ENCODE measurements at regions not wholly inside any gene's neighbourhood (a gene's known extent, or its start where the extent isn't known, plus 50 kb on each side); places are given as distances from the start of the nearest gene placed in this dataset.

DNA sequence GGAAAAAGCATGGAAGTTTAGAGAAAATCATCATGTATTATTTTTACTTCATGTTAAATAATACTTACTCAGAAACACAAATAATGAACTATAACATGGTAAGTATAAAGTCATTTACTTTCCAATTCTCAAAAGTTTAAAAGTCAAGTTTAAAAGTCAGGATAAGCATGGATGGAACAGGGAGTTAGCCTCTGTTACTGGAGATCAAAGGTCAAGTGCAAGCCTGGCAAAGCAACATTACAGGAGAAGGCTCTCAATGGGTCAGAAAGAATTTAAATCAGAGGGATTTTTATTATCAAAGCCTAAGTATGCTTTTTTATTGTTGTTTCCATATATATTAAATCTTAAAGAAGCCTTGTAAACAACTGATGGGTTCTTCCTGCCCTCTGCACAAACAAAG lies 505.4 kb downstream of the KCNA4 start (continued):
- TF ChIP-seq ZNF140 (tag by site-specific recombination; IDR thresholded peaks at IDR 0.05) (no peak), RBAK (tag by site-specific recombination; IDR thresholded peaks at IDR 0.05) (no peak)

DNA sequence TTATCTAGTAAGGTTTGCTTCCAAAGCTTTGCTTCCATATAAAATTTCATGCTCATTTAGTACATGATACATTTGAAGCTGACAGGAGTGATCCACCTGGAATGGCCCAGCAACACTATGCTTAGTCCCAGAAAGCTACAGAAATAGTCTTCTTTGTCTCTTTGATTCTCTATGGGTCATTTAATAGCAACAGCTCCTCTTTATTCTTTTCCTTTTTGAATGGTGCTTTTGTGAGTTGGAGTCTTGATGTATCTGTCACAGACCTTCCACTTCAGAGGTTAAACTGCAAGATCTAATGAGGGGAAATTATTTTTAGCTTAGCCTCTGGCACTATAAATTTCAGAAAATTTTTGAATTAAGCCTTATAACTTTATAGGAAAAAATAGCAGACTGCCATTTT lies 509.5 kb downstream of the KCNA4 start:
- no peak overlapping the region for H3K27ac ChIP-seq (ENCODE audit: extremely low read depth, low read depth, low read length)
- H3K9me3 ChIP-seq (ENCODE audit: control insufficient read depth, insufficient read depth, low read depth, low read length), result no peaks in the 10 kb centered on the region
- no peak overlapping the region for H3K4me3 ChIP-seq (ENCODE audit: low read depth, low read length)
- H3K36me3 ChIP-seq (ENCODE audit: control insufficient read depth in 2 of 2, insufficient read depth in 1 of 2, low read length in 2 of 2), result no peaks in the 10 kb centered on the region
- ChIA-PET POLR2A (no interaction called here), CTCF (interaction anchor here (0.6 kb wide), 1 partner anchor 351 kb away, joined by 4 read pairs; no protein-coding TSS in a partner anchor)
- no peaks in the 10 kb centered on the region for H3K4me1 ChIP-seq (ENCODE audit: control insufficient read depth, insufficient read depth, low read length)
- TF ChIP-seq, protein P1, sequence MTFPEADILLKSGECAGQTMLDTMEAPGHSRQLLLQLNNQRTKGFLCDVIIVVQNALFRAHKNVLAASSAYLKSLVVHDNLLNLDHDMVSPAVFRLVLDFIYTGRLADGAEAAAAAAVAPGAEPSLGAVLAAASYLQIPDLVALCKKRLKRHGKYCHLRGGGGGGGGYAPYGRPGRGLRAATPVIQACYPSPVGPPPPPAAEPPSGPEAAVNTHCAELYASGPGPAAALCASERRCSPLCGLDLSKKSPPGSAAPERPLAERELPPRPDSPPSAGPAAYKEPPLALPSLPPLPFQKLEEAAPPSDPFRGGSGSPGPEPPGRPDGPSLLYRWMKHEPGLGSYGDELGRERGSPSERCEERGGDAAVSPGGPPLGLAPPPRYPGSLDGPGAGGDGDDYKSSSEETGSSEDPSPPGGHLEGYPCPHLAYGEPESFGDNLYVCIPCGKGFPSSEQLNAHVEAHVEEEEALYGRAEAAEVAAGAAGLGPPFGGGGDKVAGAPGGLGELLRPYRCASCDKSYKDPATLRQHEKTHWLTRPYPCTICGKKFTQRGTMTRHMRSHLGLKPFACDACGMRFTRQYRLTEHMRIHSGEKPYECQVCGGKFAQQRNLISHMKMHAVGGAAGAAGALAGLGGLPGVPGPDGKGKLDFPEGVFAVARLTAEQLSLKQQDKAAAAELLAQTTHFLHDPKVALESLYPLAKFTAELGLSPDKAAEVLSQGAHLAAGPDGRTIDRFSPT (tag by site-specific recombination; IDR thresholded peaks at IDR 0.05), result no peak
- TF ChIP-seq ZNF596 (tag by site-specific recombination; IDR thresholded peaks at IDR 0.05) (no peak), ZNF521 (tag by site-specific recombination; IDR thresholded peaks at IDR 0.05) (no peak), ZNF292 (tag by site-specific recombination; IDR thresholded peaks at IDR 0.05; ENCODE audit: borderline replicate concordance, low read depth) (no peak), ZNF571 (tag by site-specific recombination; IDR thresholded peaks at IDR 0.05) (no peak), ZNF416 (tag by site-specific recombination; IDR thresholded peaks at IDR 0.05) (no peak), ZNF670 (tag by site-specific recombination; IDR thresholded peaks at IDR 0.05; ENCODE audit: low read depth) (no peak), ZNF221 (tag by site-specific recombination; IDR thresholded peaks at IDR 0.05; ENCODE audit: borderline replicate concordance) (no peak), YY1 (tag by site-specific recombination; IDR thresholded peaks at IDR 0.05) (no peak), ZNF274 (IDR thresholded peaks at IDR 0.05; ENCODE audit: low read length) (no peak), ZNF274 (tag by site-specific recombination; IDR thresholded peaks at IDR 0.05; ENCODE audit: borderline replicate concordance) (no peak), MEIS1 (CRISPR knock-in tag; IDR thresholded peaks at IDR 0.05; ENCODE audit: borderline replicate concordance) (no peak), ZNF529 (tag by site-specific recombination; IDR thresholded peaks at IDR 0.05; ENCODE audit: insufficient replicate concordance) (no peak), ZNF146 (tag by site-specific recombination; IDR thresholded peaks at IDR 0.05) (no peak), ZNF747 (tag by site-specific recombination; IDR thresholded peaks at IDR 0.05) (no peak), ZNF223 (tag by site-specific recombination; IDR thresholded peaks at IDR 0.05) (no peak)
- TF ChIP-seq, protein P2, sequence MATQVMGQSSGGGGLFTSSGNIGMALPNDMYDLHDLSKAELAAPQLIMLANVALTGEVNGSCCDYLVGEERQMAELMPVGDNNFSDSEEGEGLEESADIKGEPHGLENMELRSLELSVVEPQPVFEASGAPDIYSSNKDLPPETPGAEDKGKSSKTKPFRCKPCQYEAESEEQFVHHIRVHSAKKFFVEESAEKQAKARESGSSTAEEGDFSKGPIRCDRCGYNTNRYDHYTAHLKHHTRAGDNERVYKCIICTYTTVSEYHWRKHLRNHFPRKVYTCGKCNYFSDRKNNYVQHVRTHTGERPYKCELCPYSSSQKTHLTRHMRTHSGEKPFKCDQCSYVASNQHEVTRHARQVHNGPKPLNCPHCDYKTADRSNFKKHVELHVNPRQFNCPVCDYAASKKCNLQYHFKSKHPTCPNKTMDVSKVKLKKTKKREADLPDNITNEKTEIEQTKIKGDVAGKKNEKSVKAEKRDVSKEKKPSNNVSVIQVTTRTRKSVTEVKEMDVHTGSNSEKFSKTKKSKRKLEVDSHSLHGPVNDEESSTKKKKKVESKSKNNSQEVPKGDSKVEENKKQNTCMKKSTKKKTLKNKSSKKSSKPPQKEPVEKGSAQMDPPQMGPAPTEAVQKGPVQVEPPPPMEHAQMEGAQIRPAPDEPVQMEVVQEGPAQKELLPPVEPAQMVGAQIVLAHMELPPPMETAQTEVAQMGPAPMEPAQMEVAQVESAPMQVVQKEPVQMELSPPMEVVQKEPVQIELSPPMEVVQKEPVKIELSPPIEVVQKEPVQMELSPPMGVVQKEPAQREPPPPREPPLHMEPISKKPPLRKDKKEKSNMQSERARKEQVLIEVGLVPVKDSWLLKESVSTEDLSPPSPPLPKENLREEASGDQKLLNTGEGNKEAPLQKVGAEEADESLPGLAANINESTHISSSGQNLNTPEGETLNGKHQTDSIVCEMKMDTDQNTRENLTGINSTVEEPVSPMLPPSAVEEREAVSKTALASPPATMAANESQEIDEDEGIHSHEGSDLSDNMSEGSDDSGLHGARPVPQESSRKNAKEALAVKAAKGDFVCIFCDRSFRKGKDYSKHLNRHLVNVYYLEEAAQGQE (tag by site-specific recombination; IDR thresholded peaks at IDR 0.05), result no peak
- TF ChIP-seq, protein P3, sequence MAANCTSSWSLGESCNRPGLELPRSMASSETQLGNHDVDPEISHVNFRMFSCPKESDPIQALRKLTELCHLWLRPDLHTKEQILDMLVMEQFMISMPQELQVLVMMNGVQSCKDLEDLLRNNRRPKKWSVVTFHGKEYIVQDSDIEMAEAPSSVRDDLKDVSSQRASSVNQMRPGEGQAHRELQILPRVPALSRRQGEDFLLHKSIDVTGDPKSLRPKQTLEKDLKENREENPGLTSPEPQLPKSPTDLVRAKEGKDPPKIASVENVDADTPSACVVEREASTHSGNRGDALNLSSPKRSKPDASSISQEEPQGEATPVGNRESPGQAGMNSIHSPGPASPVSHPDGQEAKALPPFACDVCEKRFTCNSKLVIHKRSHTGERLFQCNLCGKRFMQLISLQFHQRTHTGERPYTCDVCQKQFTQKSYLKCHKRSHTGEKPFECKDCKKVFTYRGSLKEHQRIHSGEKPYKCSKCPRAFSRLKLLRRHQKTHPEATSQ (tag by site-specific recombination; IDR thresholded peaks at IDR 0.05), result no peak
